Kidney glomerular epithelial cell (primary cell): ENCODE measurements at regions not wholly inside any gene's neighbourhood (a gene's known extent, or its start where the extent isn't known, plus 50 kb on each side); places are given as distances from the start of the nearest gene placed in this dataset.

Experiments
- DNase-seq: peaks from one replicate; lab custom pipeline; 2025; lab: John Stamatoyannopoulos, UW

GRCh38 chr18:11553098-11553940, 56.1 kb upstream of the SLC35G4 start:
- DNase-seq = peak; percentile 47

GRCh38 chr18:11548916-11549551, 60.4 kb upstream of the SLC35G4 start:
- no peak for DNase-seq

DNA sequence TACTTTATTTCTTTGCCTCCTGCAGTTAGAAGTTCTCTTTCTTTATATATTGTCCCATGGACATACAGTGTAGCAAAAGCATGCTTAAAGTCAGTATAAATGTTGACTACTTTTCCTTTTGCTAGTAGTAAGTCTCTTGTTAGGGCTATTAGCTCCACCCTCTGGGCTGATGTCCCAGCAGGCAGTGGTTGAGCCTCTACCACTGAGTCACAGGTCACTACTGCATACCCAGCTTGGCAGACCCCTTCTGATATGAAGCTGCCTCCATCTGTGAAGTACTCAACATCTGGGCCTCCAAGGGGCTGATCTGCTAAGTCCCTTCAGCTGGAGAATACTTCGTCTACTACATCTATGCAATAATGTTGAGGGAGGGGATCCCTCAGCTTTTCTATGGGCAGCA, 61.0 kb upstream of the SLC35G4 start:
- no peak for DNase-seq

DNA sequence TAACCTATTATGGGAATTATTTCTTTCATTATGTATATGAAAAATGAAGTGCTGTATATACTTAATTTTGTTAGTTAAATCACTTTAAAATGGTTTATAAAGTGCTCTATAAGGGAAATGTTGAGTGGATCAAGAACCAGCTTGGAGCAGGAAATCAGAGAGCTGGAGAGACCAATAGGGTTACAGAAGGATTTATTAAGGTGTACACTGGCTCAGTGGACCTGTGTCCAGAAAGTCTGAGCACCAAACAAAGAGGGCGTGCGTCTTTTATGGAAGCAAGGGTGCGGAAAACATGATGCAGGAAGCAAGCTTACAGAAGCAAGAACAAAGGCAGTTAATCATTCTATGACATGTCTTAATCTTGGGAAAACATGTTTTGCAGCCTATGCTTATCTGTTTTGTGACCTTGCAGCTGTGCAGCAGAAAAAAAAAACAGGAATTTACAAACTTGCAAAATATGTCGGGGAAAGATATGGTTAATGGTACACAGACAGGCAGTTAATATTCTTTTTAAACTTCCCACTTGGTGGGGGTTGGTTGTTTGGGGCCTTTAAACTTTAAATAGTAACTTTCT, 65.2 kb upstream of the SLC35G4 start:
- no peak for DNase-seq

GRCh38 chr18:11541179-11541578, 68.2 kb upstream of the SLC35G4 start:
- DNase-seq = no peak

- DNase-seq = no peak
Measured at GRCh38 chr18:11533942-11534496, 75.4 kb upstream of the SLC35G4 start.

DNA sequence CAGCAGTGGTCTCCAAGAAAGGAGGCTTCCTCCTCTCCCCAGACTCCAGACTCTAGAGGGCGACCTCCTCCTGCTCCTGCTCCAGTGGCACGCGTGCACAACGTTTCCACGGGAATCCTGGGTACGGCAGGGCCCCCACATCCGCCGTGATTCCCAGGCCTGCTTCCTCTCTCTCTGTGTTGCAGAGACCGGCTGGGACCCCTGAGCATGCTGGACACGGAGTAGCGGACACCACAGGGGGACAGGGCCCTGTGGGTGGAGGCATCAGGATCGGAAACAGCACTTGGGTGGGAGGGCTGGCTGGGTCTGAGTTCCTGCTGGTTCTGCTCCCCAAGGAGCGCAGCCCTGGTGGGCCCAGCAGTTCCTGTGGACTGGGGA, 75.9 kb upstream of the SLC35G4 start:
- DNase-seq = no peak

- no peak for DNase-seq
Measured at GRCh38 chr18:11532758-11533512, 76.5 kb upstream of the SLC35G4 start.

GRCh38 chr18:11529081-11529480, 80.3 kb upstream of the SLC35G4 start:
- DNase-seq = no peak

DNA sequence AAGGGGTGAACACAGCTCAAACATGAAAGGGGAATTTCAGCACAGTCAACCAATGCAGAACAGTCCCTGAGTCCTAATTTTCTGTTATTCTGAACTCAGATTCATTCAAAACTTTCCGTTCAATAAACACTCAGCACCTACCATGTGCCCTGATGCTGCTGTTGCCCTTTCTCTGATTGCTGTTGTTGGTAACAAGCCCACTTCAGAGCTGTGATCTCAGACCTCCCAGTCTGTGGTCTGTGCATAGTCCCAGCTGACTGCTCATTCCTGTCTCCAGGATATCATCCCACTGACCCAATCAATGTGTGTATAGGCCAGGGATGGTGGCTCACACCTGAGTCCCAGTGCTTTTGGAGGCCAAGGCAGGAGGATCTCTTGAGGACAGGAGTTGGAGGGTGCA, 82.7 kb upstream of the SLC35G4 start:
- DNase-seq = peak; percentile 13

DNA sequence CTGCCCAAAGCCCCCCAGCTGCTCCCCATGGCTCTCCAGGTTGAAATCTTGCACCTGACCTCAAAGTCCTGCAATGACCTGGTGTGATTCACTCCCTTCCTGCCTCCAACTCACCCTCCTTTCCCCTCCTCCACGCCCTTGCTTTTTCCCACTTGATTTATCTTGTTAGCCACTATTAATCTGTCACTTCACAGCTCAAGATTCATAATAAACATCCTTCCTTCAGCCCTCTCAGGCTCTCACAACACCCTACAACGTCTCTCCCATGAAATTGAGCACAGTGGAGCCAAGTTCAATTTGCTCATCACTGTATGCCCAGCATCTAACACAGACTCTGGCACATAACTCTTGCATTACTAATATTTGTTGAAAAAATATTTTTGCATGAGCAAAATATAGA, 85.6 kb upstream of the SLC35G4 start:
- DNase-seq = peak; percentile 17

DNA sequence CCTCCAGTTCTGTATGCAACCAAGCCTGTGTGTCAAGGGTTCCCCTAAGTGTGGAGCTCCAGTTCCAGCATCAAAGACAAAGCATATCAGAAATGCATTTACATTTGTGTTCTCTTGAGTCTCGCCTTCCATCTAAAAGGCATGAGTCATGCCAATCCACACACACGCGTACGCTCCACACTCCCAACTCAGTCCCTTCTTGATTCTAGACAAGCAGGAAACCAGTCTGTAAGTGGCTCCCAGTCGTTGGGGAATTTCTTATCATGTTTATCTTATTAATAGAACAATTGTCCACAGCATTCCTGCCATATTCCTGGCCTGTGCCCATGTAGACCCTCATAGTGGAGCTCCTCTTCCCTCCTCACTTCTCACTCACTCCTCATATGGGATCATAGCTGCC, 86.4 kb upstream of the SLC35G4 start:
- DNase-seq = no peak

- DNase-seq = no peak
Measured at GRCh38 chr18:11521853-11522252, 87.5 kb upstream of the SLC35G4 start.

- DNase-seq = no peak
Measured at GRCh38 chr18:11520536-11520935, 88.9 kb upstream of the SLC35G4 start.

GRCh38 chr18:11518788-11519685, 90.4 kb upstream of the SLC35G4 start:
- DNase-seq = peak; percentile 16

DNA sequence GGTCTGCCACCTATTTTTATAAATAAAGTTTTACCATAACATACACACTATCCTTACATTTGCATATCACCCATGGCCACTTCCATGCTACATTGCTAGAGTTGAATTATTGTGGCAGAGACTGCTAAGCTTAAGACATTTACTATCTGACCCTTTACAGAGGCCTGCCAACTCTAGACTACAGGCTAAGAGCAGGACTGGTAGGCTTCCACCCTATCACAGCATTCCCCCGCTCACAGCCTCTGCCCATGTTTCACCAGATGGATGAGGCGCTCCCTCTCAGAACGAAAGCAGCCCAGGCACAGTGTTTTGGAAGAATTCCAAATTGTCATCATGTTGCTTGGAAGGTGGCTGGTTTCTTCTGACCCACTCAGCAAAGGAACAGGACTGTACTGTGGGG, 91.7 kb upstream of the SLC35G4 start:
- DNase-seq = no peak

DNA sequence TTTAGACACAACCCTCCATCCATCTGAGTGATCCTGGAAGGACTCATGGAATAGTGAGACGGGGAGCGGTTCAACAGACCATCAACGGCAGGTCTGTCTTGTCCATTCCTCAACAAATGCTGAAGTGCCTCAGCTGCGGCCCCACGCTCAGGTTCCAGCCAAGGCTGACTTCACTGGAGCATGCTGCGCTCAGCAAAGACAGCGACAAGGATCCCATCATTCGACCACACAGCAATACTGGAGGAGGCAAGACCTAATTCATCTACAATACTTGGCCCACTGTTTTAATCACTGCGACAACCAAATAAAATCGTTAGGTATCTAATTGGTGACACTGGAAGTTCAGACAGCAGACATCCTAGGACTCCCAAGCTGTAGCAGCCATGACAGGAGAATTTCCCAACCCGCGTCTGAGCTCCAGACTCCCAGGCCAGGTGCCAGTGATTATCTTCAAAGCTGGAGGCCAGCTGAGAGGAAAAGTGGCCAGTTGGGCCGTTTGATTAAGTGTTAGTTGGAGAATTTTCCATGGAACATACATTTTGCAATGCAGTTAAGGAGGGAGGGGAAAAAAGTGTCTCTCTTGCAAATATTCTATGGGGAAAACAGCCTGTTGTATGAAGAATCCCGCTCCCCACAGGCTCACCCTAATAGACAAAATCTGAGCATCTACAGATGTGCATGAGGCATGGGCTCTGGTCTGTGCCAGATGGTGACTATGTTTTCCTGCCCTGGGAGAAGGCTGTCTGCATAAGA, 92.5 kb upstream of the SLC35G4 start:
- DNase-seq = no peak

- no peak for DNase-seq
Measured at GRCh38 chr18:11514267-11514666, 95.1 kb upstream of the SLC35G4 start.

GRCh38 chr18:11512096-11513025, 97.0 kb upstream of the SLC35G4 start:
- no peak for DNase-seq
